GM19397 (cell line): ENCODE measurements at regions not wholly inside any gene's neighbourhood (a gene's known extent, or its start where the extent isn't known, plus 50 kb on each side); places are given as distances from the start of the nearest gene placed in this dataset.
"Not testable (repeated sequence)": the region's sequence is repeated elsewhere in the genome, so short reads cannot be mapped to it uniquely, and the experiment has no call there.

Experiments used
- ATAC-seq: cut with Tn5 transposase; IDR thresholded peaks from one replicate; pipeline ENCODE4 v1.9.1; 2021; ENCODE audit warnings: mild to moderate bottlenecking, moderate library complexity; ENCODE audit not compliant: unreplicated experiment

- not testable (repeated sequence) for ATAC-seq
Observed at GRCh38 chr11:15686259-15686658, 571.5 kb downstream of the INSC start.

- ATAC-seq = no peak
Observed at GRCh38 chr11:15687342-15687741, 572.6 kb downstream of the INSC start.

GRCh38 chr11:15688351-15688792, 573.6 kb downstream of the INSC start:
- no peak for ATAC-seq

- no peak for ATAC-seq
Observed at GRCh38 chr11:15690320-15690719, 575.6 kb downstream of the INSC start.

- ATAC-seq = no peak
Observed at GRCh38 chr11:15692739-15693138, 578.0 kb downstream of the INSC start.

- ATAC-seq = no peak
Observed at GRCh38 chr11:15695096-15695721, 580.5 kb downstream of the INSC start.

- ATAC-seq = no peak
Observed at GRCh38 chr11:15696069-15696468, 581.3 kb downstream of the INSC start.

GRCh38 chr11:15697437-15698236, 582.9 kb downstream of the INSC start:
- ATAC-seq = no peak

- ATAC-seq = no peak
Observed at GRCh38 chr11:15698855-15699254, 584.1 kb downstream of the INSC start.

- ATAC-seq = no peak
Observed at GRCh38 chr11:15699978-15700377, 585.3 kb downstream of the INSC start.

GRCh38 chr11:15700456-15700855, 585.7 kb downstream of the INSC start:
- no peak for ATAC-seq

GRCh38 chr11:15704064-15704463, 589.3 kb downstream of the INSC start:
- no peak for ATAC-seq

GRCh38 chr11:15704556-15704955, 589.8 kb downstream of the INSC start:
- ATAC-seq = no peak

GRCh38 chr11:15705891-15706290, 591.2 kb downstream of the INSC start:
- no peak for ATAC-seq

GRCh38 chr11:15707194-15707593, 592.5 kb downstream of the INSC start:
- no peak for ATAC-seq

- no peak for ATAC-seq
Observed at GRCh38 chr11:15707971-15708370, 593.2 kb downstream of the INSC start.

GRCh38 chr11:15710580-15711275, 596.0 kb downstream of the INSC start:
- no peak for ATAC-seq

- no peak for ATAC-seq
Observed at GRCh38 chr11:15711311-15711710, 596.6 kb downstream of the INSC start.

- ATAC-seq = no peak
Observed at GRCh38 chr11:15714641-15715399, 600.1 kb downstream of the INSC start.

- no peak for ATAC-seq
Observed at GRCh38 chr11:15716550-15716949, 601.8 kb downstream of the INSC start.

GRCh38 chr11:15720460-15720859, 605.7 kb downstream of the INSC start:
- ATAC-seq = no peak
